Liver (tissue), 3 donors: ENCODE measurements at regions not wholly inside any gene's neighbourhood (a gene's known extent, or its start where the extent isn't known, plus 50 kb on each side); places are given as distances from the start of the nearest gene placed in this dataset.

Source experiments
- CTCF ChIP-seq: fragments of 150-350 bp; IDR thresholded peaks from 2 replicates; pipeline ENCODE4 v1.5.1; 2017; ENCODE audit warnings: improper control_type of control experiment, low read depth, low read length; ENCODE audit not compliant: missing input control
- FOXA1 ChIP-seq: IDR thresholded peaks from 2 replicates; pipeline ENCODE4 v1.6.1; 2016; ENCODE audit warnings: antibody characterized with exemption
- GABPA ChIP-seq, 2 donors: IDR thresholded peaks in 1 of 2; conservative IDR thresholded peaks in 1 of 2; 2 replicates each; pipeline ENCODE4 v1.6.1; 2016; ENCODE audit warnings: antibody characterized with exemption in 2 of 2, mild to moderate bottlenecking in 1 of 2, moderate library complexity in 1 of 2
- JUND ChIP-seq, 2 donors: IDR thresholded peaks; 2 replicates each; pipeline ENCODE4 v1.6.1; 2016; ENCODE audit warnings: antibody characterized with exemption in 2 of 2
- MAX ChIP-seq: IDR thresholded peaks from 2 replicates; pipeline ENCODE4 v1.6.1; 2016; ENCODE audit warnings: antibody characterized with exemption
- RAD21 ChIP-seq, 2 donors: IDR thresholded peaks; 2 replicates each; pipeline ENCODE4 v1.6.1; 2016; ENCODE audit warnings: antibody characterized with exemption in 2 of 2, mild to moderate bottlenecking in 2 of 2
- RXRA ChIP-seq, 2 donors: IDR thresholded peaks; 2 replicates each; pipeline ENCODE4 v1.6.1; 2017 to 2018; ENCODE audit warnings: antibody characterized with exemption in 2 of 2, mild to moderate bottlenecking in 1 of 2
- TAF1 ChIP-seq: conservative IDR thresholded peaks from 2 replicates; pipeline ENCODE4 v1.6.1; 2016; ENCODE audit warnings: antibody characterized with exemption, mild to moderate bottlenecking
- YY1 ChIP-seq: IDR thresholded peaks from 2 replicates; pipeline ENCODE4 v1.6.1; 2016; ENCODE audit warnings: antibody characterized with exemption, mild to moderate bottlenecking
- TF ChIP-seq, protein P1 (sequence below): IDR thresholded peaks from 2 replicates; pipeline ENCODE4 v1.6.1; 2016; ENCODE audit warnings: antibody characterized with exemption, mild to moderate bottlenecking
- TF ChIP-seq, protein P2 (sequence below): IDR thresholded peaks from 2 replicates; pipeline ENCODE4 v1.6.1; 2016; ENCODE audit warnings: antibody characterized with exemption
- donor health status: healthy.
- donor health status: healthy.

- no peak for TF ChIP-seq CTCF
- no peak for TF ChIP-seq MAX
- no peak for TF ChIP-seq RXRA (IDR thresholded peaks at IDR 0.05)
- TF ChIP-seq GABPA (IDR thresholded peaks at IDR 0.05 in 1 of 2, conservative IDR thresholded peaks at IDR 0.05 in 1 of 2) = no peak
- no peak for TF ChIP-seq JUND (IDR thresholded peaks at IDR 0.05)
- TF ChIP-seq, protein P1, sequence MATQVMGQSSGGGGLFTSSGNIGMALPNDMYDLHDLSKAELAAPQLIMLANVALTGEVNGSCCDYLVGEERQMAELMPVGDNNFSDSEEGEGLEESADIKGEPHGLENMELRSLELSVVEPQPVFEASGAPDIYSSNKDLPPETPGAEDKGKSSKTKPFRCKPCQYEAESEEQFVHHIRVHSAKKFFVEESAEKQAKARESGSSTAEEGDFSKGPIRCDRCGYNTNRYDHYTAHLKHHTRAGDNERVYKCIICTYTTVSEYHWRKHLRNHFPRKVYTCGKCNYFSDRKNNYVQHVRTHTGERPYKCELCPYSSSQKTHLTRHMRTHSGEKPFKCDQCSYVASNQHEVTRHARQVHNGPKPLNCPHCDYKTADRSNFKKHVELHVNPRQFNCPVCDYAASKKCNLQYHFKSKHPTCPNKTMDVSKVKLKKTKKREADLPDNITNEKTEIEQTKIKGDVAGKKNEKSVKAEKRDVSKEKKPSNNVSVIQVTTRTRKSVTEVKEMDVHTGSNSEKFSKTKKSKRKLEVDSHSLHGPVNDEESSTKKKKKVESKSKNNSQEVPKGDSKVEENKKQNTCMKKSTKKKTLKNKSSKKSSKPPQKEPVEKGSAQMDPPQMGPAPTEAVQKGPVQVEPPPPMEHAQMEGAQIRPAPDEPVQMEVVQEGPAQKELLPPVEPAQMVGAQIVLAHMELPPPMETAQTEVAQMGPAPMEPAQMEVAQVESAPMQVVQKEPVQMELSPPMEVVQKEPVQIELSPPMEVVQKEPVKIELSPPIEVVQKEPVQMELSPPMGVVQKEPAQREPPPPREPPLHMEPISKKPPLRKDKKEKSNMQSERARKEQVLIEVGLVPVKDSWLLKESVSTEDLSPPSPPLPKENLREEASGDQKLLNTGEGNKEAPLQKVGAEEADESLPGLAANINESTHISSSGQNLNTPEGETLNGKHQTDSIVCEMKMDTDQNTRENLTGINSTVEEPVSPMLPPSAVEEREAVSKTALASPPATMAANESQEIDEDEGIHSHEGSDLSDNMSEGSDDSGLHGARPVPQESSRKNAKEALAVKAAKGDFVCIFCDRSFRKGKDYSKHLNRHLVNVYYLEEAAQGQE = no peak
- no peak for TF ChIP-seq TAF1
- TF ChIP-seq, protein P2, sequence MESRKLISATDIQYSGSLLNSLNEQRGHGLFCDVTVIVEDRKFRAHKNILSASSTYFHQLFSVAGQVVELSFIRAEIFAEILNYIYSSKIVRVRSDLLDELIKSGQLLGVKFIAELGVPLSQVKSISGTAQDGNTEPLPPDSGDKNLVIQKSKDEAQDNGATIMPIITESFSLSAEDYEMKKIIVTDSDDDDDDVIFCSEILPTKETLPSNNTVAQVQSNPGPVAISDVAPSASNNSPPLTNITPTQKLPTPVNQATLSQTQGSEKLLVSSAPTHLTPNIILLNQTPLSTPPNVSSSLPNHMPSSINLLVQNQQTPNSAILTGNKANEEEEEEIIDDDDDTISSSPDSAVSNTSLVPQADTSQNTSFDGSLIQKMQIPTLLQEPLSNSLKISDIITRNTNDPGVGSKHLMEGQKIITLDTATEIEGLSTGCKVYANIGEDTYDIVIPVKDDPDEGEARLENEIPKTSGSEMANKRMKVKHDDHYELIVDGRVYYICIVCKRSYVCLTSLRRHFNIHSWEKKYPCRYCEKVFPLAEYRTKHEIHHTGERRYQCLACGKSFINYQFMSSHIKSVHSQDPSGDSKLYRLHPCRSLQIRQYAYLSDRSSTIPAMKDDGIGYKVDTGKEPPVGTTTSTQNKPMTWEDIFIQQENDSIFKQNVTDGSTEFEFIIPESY = no peak
- no peak for TF ChIP-seq YY1
- no peak for TF ChIP-seq FOXA1
- no peak for TF ChIP-seq RAD21 (IDR thresholded peaks at IDR 0.05)
Measured at GRCh38 chr1:14182856-14183255, 415.6 kb upstream of the KAZN start.
